ENCODE measurements at regions not wholly inside any gene's neighbourhood (a gene's known extent, or its start where the extent isn't known, plus 50 kb on each side); places are given as distances from the start of the nearest gene placed in this dataset.

DNA sequence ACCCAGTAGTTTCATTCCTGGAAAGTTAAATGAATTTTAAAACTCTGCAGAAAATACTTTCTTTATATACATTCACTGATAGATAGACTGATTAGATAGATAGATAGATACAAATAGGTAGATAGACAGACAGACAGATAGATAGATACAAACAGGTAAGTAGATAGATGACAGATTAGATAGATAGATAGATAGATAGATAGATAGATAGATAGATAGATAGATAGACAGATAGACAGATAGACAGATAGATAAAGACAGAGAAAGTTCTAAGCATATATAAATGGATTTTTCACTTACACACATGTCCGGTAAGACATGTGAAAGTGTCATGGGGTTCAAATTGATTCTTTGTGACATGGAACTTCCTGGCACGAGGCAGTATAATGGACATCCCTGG, 349.7 kb downstream of the CDK5RAP2 start:
- Histone ChIP-seq H3K4me3 (ENCODE audit: low read depth, low read length) (no peak overlapping the region), H3K9me3 (no peaks in the 10 kb centered on the region), H3K27me3 (no peaks in the 10 kb centered on the region; the same call in 1 of the 2 replicates), H3K4me1 (no peaks in the 10 kb centered on the region), H3K36me3 (no peaks in the 10 kb centered on the region)
- no peak for DNase-seq
- TF ChIP-seq CTCF (IDR thresholded peaks at IDR 0.05; ENCODE audit: low read depth, low read length) = no peak

DNA sequence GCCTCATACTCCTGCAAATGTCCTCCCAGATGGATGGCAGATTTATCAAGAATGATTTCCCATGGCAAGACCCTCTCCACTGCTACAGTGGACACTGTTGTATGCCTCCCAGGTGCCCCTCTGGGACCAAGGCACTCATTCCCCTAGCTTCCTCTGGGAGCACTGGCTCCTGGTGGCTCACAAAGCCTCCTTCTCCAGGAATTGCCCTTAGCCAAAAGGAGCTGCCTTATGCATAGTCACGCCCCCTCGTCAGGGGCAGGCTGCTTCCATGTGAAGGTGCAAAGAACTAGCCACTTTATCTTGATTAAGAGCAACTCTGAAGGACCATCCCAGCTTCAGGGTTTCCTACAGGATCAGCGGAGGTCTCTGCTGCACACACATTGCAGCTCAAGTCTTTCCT, 358.1 kb downstream of the CDK5RAP2 start:
- Histone ChIP-seq H3K9me3 (no peaks in the 10 kb centered on the region), H3K4me1 (no peaks in the 10 kb centered on the region), H3K4me3 (ENCODE audit: low read depth, low read length) (no peak overlapping the region), H3K36me3 (no peaks in the 10 kb centered on the region), H3K27me3 (no peaks in the 10 kb centered on the region)
- no peak for DNase-seq
- no peak for TF ChIP-seq CTCF (IDR thresholded peaks at IDR 0.05; ENCODE audit: low read depth, low read length)

GRCh38 chr9:120214332-120214731, 365.6 kb downstream of the CDK5RAP2 start:
- no peak for TF ChIP-seq CTCF (IDR thresholded peaks at IDR 0.05; ENCODE audit: low read depth, low read length)
- no peak for DNase-seq
- Histone ChIP-seq H3K27me3 (peaks cover 3% of the 10 kb centered on the region; the same call in 1 of the 2 replicates), H3K4me3 (ENCODE audit: low read depth, low read length) (no peak overlapping the region), H3K4me1 (no peaks in the 10 kb centered on the region), H3K9me3 (no peaks in the 10 kb centered on the region), H3K36me3 (no peaks in the 10 kb centered on the region)

GRCh38 chr9:120212853-120213200, 367.1 kb downstream of the CDK5RAP2 start:
- Histone ChIP-seq H3K36me3 (no peaks in the 10 kb centered on the region), H3K27me3 (peaks cover 3% of the 10 kb centered on the region; the same call in 1 of the 2 replicates), H3K4me3 (ENCODE audit: low read depth, low read length) (no peak overlapping the region), H3K9me3 (no peaks in the 10 kb centered on the region), H3K4me1 (no peaks in the 10 kb centered on the region)
- no peak for TF ChIP-seq CTCF (IDR thresholded peaks at IDR 0.05; ENCODE audit: low read depth, low read length)
- DNase-seq = no peak

DNA sequence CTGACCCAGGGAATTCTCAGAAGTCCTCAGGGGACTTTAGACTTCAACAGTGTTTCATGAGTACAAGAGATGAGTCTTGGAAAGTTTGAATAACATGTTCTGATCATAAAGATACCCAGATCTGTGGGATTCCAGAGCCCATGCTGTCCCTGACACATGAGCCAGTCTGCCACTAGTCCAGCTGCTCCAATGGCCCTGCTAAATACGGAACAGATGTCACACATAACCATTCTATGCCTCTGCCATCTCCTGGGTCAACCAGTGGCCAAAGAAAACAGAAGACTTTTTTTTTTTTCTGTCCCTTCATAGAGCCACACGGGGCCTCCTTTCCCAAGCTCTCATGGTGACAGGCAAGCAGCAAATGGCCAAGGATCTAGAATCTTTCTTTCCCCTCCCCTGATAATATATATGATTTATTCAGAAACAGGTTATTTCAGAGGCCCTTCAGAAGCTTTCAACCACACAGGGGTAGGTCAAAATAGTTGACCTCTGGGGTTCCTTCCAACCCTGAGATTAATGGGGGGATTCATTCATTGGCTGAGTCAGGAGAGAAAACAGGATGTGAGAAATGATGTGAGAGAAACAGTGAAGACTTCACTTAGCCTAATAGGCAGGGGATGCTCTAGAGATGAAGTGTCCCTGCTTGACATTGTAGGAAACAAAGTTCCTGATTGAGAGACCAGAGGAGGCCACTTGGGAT, 367.7 kb downstream of the CDK5RAP2 start:
- no peak overlapping the region for H3K4me3 ChIP-seq (ENCODE audit: low read depth, low read length)
- no peaks in the 10 kb centered on the region for H3K36me3 ChIP-seq
- no peaks in the 10 kb centered on the region for H3K9me3 ChIP-seq
- H3K4me1 ChIP-seq = no peaks in the 10 kb centered on the region
- DNase-seq = no peak
- no peak for TF ChIP-seq CTCF (IDR thresholded peaks at IDR 0.05; ENCODE audit: low read depth, low read length)
- H3K27me3 ChIP-seq = peaks cover 3% of the 10 kb centered on the region; the same call in 1 of the 2 replicates

- TF ChIP-seq CTCF (IDR thresholded peaks at IDR 0.05; ENCODE audit: low read depth, low read length) = no peak
- peaks cover 3% of the 10 kb centered on the region; the same call in 1 of the 2 replicates for H3K27me3 ChIP-seq
- H3K9me3 ChIP-seq = no peaks in the 10 kb centered on the region
- no peaks in the 10 kb centered on the region for H3K36me3 ChIP-seq
- no peaks in the 10 kb centered on the region for H3K4me1 ChIP-seq
- H3K4me3 ChIP-seq (ENCODE audit: low read depth, low read length) = no peak overlapping the region
- no peak for DNase-seq
Observed at GRCh38 chr9:120210274-120210673, 369.7 kb downstream of the CDK5RAP2 start.
